ENCODE measurements at regions not wholly inside any gene's neighbourhood (a gene's known extent, or its start where the extent isn't known, plus 50 kb on each side); places are given as distances from the start of the nearest gene placed in this dataset.

- Histone ChIP-seq H3K4me1 (no peaks in the 10 kb centered on the region), H3K36me3 (no peaks in the 10 kb centered on the region), H3K9me3 (peaks cover 0 to 31% of the 10 kb centered on the region in 2 donors), H3K4me3 (no peak overlapping the region), H3K27ac (no peak overlapping the region), H3K27me3 (no peaks in the 10 kb centered on the region)
- no peak for DNase-seq (ENCODE audit: low spot score)
- TF ChIP-seq CTCF (IDR thresholded peaks at IDR 0.05), result no peak
Measured at GRCh38 chr1:147444381-147444780, 96.9 kb upstream of the BCL9 start.

DNA sequence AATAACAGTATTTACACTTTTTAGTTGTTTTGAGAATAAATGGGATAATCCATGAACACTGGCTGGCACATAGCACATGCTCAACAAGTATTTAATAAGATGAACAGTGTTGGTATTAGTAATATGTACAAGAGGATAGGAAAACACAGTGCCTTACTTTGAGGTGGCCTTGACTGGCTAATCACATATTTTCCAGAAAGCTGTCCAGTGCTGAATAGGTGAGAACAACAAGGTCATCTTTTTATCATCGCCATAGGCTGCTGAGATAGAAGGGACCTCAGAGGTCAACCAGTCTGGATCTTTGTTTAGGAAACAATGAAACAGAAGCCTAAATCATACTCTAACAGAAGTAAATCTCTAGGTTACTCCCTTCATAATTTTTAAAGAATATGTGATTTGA is 89.7 kb upstream of the BCL9 start:
- no peak for TF ChIP-seq CTCF (IDR thresholded peaks at IDR 0.05)
- H3K9me3 ChIP-seq, result no peaks in the 10 kb centered on the region
- H3K4me1 ChIP-seq, result no peaks in the 10 kb centered on the region
- no peak overlapping the region for H3K27ac ChIP-seq
- H3K4me3 ChIP-seq, result no peak overlapping the region
- no peaks in the 10 kb centered on the region for H3K27me3 ChIP-seq
- no peak for DNase-seq (ENCODE audit: low spot score)
- no peaks in the 10 kb centered on the region for H3K36me3 ChIP-seq

GRCh38 chr1:147452809-147453208 is 88.5 kb upstream of the BCL9 start:
- Histone ChIP-seq H3K27me3 (no peaks in the 10 kb centered on the region), H3K4me3 (no peak overlapping the region), H3K27ac (no peak overlapping the region), H3K4me1 (no peaks in the 10 kb centered on the region), H3K9me3 (no peaks in the 10 kb centered on the region), H3K36me3 (no peaks in the 10 kb centered on the region)
- no peak for DNase-seq (ENCODE audit: low spot score)
- TF ChIP-seq CTCF (IDR thresholded peaks at IDR 0.05), result no peak

GRCh38 chr1:147463022-147463421 is 78.3 kb upstream of the BCL9 start:
- Histone ChIP-seq H3K4me1 (no peaks in the 10 kb centered on the region), H3K27ac (no peak overlapping the region), H3K9me3 (peaks cover 0 to 24% of the 10 kb centered on the region in 2 donors), H3K4me3 (no peak overlapping the region), H3K36me3 (no peaks in the 10 kb centered on the region), H3K27me3 (no peaks in the 10 kb centered on the region)
- no peak for DNase-seq (ENCODE audit: low spot score)
- no peak for TF ChIP-seq CTCF (IDR thresholded peaks at IDR 0.05)

GRCh38 chr1:147466543-147466942 is 74.8 kb upstream of the BCL9 start:
- no peak for TF ChIP-seq CTCF (IDR thresholded peaks at IDR 0.05)
- Histone ChIP-seq H3K27me3 (no peaks in the 10 kb centered on the region), H3K27ac (no peak overlapping the region), H3K4me3 (no peak overlapping the region), H3K4me1 (no peaks in the 10 kb centered on the region), H3K36me3 (no peaks in the 10 kb centered on the region), H3K9me3 (peaks cover 0 to 24% of the 10 kb centered on the region in 2 donors)
- DNase-seq (ENCODE audit: low spot score), result no peak

- no peaks in the 10 kb centered on the region for H3K4me1 ChIP-seq
- H3K9me3 ChIP-seq, result peaks cover 0 to 24% of the 10 kb centered on the region in 2 donors
- no peak for TF ChIP-seq CTCF (IDR thresholded peaks at IDR 0.05)
- no peak overlapping the region for H3K27ac ChIP-seq
- no peak for DNase-seq (ENCODE audit: low spot score)
- H3K36me3 ChIP-seq, result no peaks in the 10 kb centered on the region
- no peaks in the 10 kb centered on the region for H3K27me3 ChIP-seq
- no peak overlapping the region for H3K4me3 ChIP-seq
Measured at GRCh38 chr1:147470079-147470478, 71.2 kb upstream of the BCL9 start.
